ENCODE measurements at regions not wholly inside any gene's neighbourhood (a gene's known extent, or its start where the extent isn't known, plus 50 kb on each side); places are given as distances from the start of the nearest gene placed in this dataset.

DNA sequence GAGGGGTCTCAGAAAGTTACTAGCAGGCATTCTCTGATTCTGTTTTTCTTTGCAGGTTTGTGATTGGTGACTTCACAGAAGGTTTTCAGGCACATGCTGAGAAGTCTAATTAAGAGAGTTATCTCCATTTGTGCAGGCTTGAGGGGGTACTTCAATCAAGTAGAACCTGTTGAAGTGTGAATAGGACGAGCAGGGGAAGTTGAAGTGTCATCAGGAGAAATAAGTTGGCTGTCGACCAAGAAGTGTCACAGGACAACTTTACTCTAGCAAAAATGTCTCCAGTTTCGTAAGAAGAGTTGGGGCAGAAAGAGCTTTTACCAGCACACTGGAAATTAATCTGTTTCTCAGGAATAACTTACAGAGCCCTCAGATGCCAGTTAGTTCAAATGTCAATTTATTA is 576.5 kb upstream of the SLITRK5 start:
- TF ChIP-seq ZFX (IDR thresholded peaks at IDR 0.05), result no peak
- TF ChIP-seq, protein P1, sequence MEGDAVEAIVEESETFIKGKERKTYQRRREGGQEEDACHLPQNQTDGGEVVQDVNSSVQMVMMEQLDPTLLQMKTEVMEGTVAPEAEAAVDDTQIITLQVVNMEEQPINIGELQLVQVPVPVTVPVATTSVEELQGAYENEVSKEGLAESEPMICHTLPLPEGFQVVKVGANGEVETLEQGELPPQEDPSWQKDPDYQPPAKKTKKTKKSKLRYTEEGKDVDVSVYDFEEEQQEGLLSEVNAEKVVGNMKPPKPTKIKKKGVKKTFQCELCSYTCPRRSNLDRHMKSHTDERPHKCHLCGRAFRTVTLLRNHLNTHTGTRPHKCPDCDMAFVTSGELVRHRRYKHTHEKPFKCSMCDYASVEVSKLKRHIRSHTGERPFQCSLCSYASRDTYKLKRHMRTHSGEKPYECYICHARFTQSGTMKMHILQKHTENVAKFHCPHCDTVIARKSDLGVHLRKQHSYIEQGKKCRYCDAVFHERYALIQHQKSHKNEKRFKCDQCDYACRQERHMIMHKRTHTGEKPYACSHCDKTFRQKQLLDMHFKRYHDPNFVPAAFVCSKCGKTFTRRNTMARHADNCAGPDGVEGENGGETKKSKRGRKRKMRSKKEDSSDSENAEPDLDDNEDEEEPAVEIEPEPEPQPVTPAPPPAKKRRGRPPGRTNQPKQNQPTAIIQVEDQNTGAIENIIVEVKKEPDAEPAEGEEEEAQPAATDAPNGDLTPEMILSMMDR (conservative IDR thresholded peaks at IDR 0.05), result no peak

DNA sequence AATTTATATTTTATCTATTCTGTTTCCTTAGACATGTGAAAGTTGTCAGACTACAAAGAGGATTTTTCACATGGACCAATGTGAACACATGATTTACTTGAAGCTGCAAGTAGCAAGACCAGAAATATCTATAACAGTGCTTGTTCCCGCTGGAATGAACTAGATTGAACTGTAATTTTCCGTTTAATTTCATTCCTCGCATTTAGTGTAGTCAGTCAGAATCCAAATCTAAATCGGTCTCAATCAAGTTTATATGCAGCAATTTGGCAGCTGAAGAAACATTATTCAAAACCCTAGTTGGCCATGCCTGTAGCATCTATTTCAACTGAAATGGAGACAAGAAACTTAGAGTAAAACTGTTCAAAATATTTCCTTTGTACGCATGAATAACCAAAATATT is 570.7 kb upstream of the SLITRK5 start:
- TF ChIP-seq ZFX (IDR thresholded peaks at IDR 0.05), result no peak
- TF ChIP-seq, protein P1 (conservative IDR thresholded peaks at IDR 0.05), result no peak

More for the DNA sequence above, 576.5 kb upstream of the SLITRK5 start:
- H3K27ac ChIP-seq, result no peak overlapping the region

DNA sequence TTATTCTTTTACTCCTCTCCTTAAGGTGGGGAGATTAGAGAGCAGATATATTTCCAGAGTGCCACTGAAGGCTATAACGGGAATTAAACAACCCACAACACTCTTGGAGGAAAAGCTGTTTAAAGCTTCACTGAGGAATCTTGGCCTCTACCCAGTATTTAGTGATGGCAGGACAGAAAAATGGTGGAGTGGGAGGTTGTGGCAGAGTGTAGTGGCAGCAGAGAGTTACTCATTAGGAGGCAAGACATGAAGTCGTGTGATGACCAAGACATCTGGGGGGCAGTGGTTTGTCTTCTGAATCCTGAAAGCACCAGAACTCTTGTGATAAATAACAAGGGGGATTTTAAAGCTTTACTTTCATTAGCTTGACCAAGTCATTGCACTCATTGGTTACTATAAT is 563.5 kb upstream of the SLITRK5 start:
- no peak overlapping the region for H3K27ac ChIP-seq
- TF ChIP-seq, protein P1 (conservative IDR thresholded peaks at IDR 0.05), result no peak
- TF ChIP-seq ZFX (IDR thresholded peaks at IDR 0.05), result no peak

More for the DNA sequence above, 570.7 kb upstream of the SLITRK5 start:
- no peak overlapping the region for H3K27ac ChIP-seq

DNA sequence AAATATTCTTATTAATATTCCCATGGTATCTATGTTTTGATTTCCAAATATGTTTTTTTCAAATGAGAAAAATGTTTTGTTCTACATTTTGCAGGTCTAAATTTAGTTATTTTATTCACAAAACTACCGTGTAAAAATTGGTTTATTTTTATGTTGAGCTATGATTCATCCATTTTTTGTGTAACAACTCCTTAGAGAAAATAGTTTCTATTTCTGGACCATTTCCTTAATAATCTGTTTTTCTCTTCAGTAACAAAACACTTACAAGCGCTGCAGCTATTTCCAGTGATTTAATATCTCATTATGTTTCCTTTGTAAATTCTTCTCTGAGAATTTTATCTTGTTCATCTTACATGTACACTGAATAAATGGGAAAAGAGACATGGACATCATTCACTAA is 550.7 kb upstream of the SLITRK5 start:
- TF ChIP-seq, protein P1 (conservative IDR thresholded peaks at IDR 0.05), result no peak
- no peak for TF ChIP-seq ZFX (IDR thresholded peaks at IDR 0.05)
- no peak overlapping the region for H3K27ac ChIP-seq

DNA sequence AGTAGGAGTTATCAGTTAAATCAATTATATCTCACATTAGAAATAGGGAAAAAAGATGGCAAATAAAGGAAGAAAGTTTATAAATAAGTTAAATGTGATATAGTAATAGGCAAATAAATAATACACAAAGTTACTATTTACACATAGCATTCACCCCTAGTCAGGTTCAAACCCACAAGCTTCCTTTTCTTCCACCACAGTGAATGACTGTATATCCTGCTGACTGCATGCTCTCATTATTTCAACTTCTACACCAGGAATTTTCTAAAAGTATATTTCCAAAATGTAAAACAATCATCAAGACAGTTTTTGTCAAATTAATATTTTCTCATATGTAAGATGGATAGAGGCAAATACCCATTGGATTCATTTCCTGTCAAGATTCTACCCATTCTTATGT is 548.6 kb upstream of the SLITRK5 start:
- no peak overlapping the region for H3K27ac ChIP-seq
- TF ChIP-seq, protein P1 (conservative IDR thresholded peaks at IDR 0.05), result no peak
- no peak for TF ChIP-seq ZFX (IDR thresholded peaks at IDR 0.05)

DNA sequence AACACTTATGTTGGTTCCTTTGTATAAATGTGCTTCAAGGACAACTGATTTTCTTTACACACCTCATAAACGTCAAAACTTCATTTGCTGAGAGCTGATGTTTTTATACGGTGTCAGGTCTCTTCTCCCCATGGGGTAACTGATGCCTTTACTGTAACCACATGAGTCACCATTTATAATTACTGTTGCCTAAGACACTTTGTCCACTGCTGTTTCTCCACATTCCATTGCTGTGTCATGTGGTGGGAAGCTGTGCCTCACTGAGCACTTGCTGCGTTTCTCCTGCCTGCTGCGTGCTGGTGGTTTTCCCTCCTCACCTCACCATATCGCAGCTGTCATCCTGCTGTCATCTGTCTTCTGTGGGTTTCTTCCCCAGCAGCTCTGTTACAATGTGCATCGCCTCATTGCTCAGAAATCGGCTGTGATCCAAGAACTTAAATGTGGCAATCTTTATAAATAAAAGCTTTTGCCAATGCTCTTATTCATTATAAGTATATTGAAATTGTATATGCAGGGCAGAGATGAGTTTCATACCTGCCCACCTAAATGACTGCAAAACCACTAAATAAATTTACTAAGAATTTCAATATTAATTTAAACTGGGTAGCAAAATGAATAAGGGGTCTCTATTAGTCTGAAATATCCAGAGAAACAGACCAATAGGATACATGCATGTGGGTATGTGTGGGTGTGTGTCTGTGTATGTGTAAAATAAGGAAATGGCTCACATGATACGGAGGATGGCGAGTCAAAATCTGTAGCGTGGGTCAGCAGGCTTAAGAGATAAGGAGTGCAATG is 547.0 kb upstream of the SLITRK5 start:
- TF ChIP-seq ZFX (IDR thresholded peaks at IDR 0.05), result no peak
- TF ChIP-seq, protein P1 (conservative IDR thresholded peaks at IDR 0.05), result no peak
- H3K27ac ChIP-seq, result no peak overlapping the region

DNA sequence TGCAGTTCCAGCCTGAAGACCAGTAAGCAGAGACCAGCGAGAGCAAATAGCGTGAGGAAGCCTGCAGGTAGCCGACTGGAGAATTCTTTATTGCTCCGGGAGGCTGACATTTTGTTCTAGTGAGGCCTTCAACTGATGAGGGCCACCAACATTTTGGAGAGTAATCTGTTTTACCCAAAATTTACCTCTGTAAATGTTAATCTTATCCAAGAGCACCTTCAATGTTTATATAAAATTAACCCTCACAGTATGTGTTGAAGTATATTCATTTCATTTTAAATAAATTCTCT is 546.4 kb upstream of the SLITRK5 start:
- TF ChIP-seq, protein P1 (conservative IDR thresholded peaks at IDR 0.05), result no peak
- TF ChIP-seq ZFX (IDR thresholded peaks at IDR 0.05), result no peak

More for the DNA sequence above, 546.4 kb upstream of the SLITRK5 start:
- H3K27ac ChIP-seq, result no peak overlapping the region
